ENCODE measurements at regions not wholly inside any gene's neighbourhood (a gene's known extent, or its start where the extent isn't known, plus 50 kb on each side); places are given as distances from the start of the nearest gene placed in this dataset.
"Not testable (repeated sequence)": the region's sequence is repeated elsewhere in the genome, so short reads cannot be mapped to it uniquely, and the experiment has no call there.

GRCh38 chr15:81776976-81777375 is 268.8 kb downstream of the MEX3B start:
- Mint-ChIP-seq H3K27ac (no peak overlapping the region), H3K36me3 (ENCODE audit: low read depth) (no peaks in the 10 kb centered on the region), H3K9me3 (no peaks in the 10 kb centered on the region), H3K4me1 (no peaks in the 10 kb centered on the region), H3K27me3 (ENCODE audit: insufficient read depth, low read depth, poor library complexity) (no peaks in the 10 kb centered on the region), H3K4me3 (no peak overlapping the region)
- ATAC-seq (no peak), DNase-seq (ENCODE audit: low spot score) (no peak)
- Histone ChIP-seq H3K4me1 (ENCODE audit: insufficient read depth) (no peaks in the 10 kb centered on the region), H3K9me2 (ENCODE audit: insufficient read depth) (0 out of 2 replicates have a peak, but pooled peaks cover 6% of the 10 kb centered on the region), H3K36me3 (ENCODE audit: insufficient read depth) (no peaks in the 10 kb centered on the region), H3K27ac (ENCODE audit: low read depth) (no peak overlapping the region), H2AFZ (no peak overlapping the region), H3K4me2 (no peak overlapping the region), H3K27me3 (ENCODE audit: insufficient read depth) (no peaks in the 10 kb centered on the region), H4K20me1 (replicated peaks; ENCODE audit: insufficient read depth) (peaks cover 3% of the 10 kb centered on the region; the same call in 1 of the 2 replicates), H3K79me2 (replicated peaks; ENCODE audit: insufficient read depth) (peaks cover 6% of the 10 kb centered on the region; the same call in 1 of the 2 replicates), H3K4me3 (no peak overlapping the region), H3F3A (replicated peaks; ENCODE audit: low read depth) (no peaks in the 10 kb centered on the region)
- TF ChIP-seq EZH2 (IDR thresholded peaks at IDR 0.05; ENCODE audit: low read depth, unreplicated experiment) (no peak), ZNF114 (CRISPR knock-in tag; IDR thresholded peaks at IDR 0.05) (no peak), STAT1 (IDR thresholded peaks at IDR 0.05; ENCODE audit: unreplicated experiment) (no peak)

- H3K4me3 Mint-ChIP-seq; H3K4me1 Mint-ChIP-seq; H3K27ac ChIP-seq (ENCODE audit: low read depth); H3K27me3 Mint-ChIP-seq (ENCODE audit: insufficient read depth, low read depth, poor library complexity); H4K20me1 ChIP-seq (replicated peaks; ENCODE audit: insufficient read depth); H3F3A ChIP-seq (replicated peaks; ENCODE audit: low read depth); H3K4me2 ChIP-seq; H3K4me1 ChIP-seq (ENCODE audit: insufficient read depth); H3K27me3 ChIP-seq (ENCODE audit: insufficient read depth); H3K36me3 Mint-ChIP-seq (ENCODE audit: low read depth); H3K36me3 ChIP-seq (ENCODE audit: insufficient read depth); H3K9me3 Mint-ChIP-seq; H3K27ac Mint-ChIP-seq; H3K4me3 ChIP-seq; H3K79me2 ChIP-seq (replicated peaks; ENCODE audit: insufficient read depth); H2AFZ ChIP-seq; DNase-seq (ENCODE audit: low spot score); ATAC-seq; H3K9me2 ChIP-seq (ENCODE audit: insufficient read depth): not testable (repeated sequence)
Measured at GRCh38 chr15:81775779-81776178, 270.0 kb downstream of the MEX3B start.

- H4K20me1 ChIP-seq (replicated peaks; ENCODE audit: insufficient read depth): peaks cover 3% of the 10 kb centered on the region; the same call in 1 of the 2 replicates
- Mint-ChIP-seq H3K27me3 (ENCODE audit: insufficient read depth, low read depth, poor library complexity) (no peaks in the 10 kb centered on the region), H3K9me3 (no peaks in the 10 kb centered on the region), H3K36me3 (ENCODE audit: low read depth) (peaks cover 6% of the 10 kb centered on the region), H3K4me1 (no peaks in the 10 kb centered on the region), H3K27ac (no peak overlapping the region), H3K4me3 (no peak overlapping the region)
- H3K79me2 ChIP-seq (replicated peaks; ENCODE audit: insufficient read depth): no peaks in the 10 kb centered on the region
- no peak for ATAC-seq
- H3K36me3 ChIP-seq (ENCODE audit: insufficient read depth): peaks cover 4% of the 10 kb centered on the region; the same call in 1 of the 2 replicates
- H3K4me2 ChIP-seq: no peak overlapping the region
- no peak overlapping the region for H3K4me3 ChIP-seq
- no peaks in the 10 kb centered on the region for H3F3A ChIP-seq (replicated peaks; ENCODE audit: low read depth)
- no peaks in the 10 kb centered on the region for H3K27me3 ChIP-seq (ENCODE audit: insufficient read depth)
- H3K9me2 ChIP-seq (ENCODE audit: insufficient read depth): no peaks in the 10 kb centered on the region
- no peak for TF ChIP-seq STAT1 (IDR thresholded peaks at IDR 0.05; ENCODE audit: unreplicated experiment)
- TF ChIP-seq POLR2AphosphoS5 (IDR thresholded peaks at IDR 0.05; ENCODE audit: low read depth): no peak
- no peak for TF ChIP-seq ETS1 (IDR thresholded peaks at IDR 0.05)
- no peak for TF ChIP-seq CREB1 (CRISPR knock-in tag; IDR thresholded peaks at IDR 0.05; ENCODE audit: low read depth)
- TF ChIP-seq REST (IDR thresholded peaks at IDR 0.05; ENCODE audit: unreplicated experiment): no peak
- no peak overlapping the region for H3K27ac ChIP-seq (ENCODE audit: low read depth)
- no peak for DNase-seq (ENCODE audit: low spot score)
- no peaks in the 10 kb centered on the region for H3K4me1 ChIP-seq (ENCODE audit: insufficient read depth)
- no peak overlapping the region for H2AFZ ChIP-seq
Measured at GRCh38 chr15:81774309-81774708, 271.5 kb downstream of the MEX3B start.

Data from GM23338 (cell line).